Ovary (tissue), 3 donors: ENCODE measurements at regions not wholly inside any gene's neighbourhood (a gene's known extent, or its start where the extent isn't known, plus 50 kb on each side); places are given as distances from the start of the nearest gene placed in this dataset.

Source experiments
- CTCF ChIP-seq, 3 donors: fragments of 450-650 bp in 2 of 3; fragments of 200-600 bp in 1 of 3; IDR thresholded peaks; one replicate each; pipeline versions ENCODE4 v1.5.1 to v1.8.0; 2016 to 2022; ENCODE audit warnings: antibody characterized with exemption in 3 of 3, mild to moderate bottlenecking in 1 of 3
- EP300 ChIP-seq: sonication (generic); formaldehyde crosslinking; IDR thresholded peaks from one replicate; pipeline ENCODE4 v1.6.1; 2017; ENCODE audit warnings: antibody characterized with exemption
- donor health status: DM: no; HTN: no; CAD: no.

GRCh38 chr14:71344506-71344905 is 437.2 kb downstream of the PCNX1 start:
- TF ChIP-seq CTCF (IDR thresholded peaks at IDR 0.05) (no peak), EP300 (no peak)
